GM18517 (cell line): ENCODE measurements at regions not wholly inside any gene's neighbourhood (a gene's known extent, or its start where the extent isn't known, plus 50 kb on each side); places are given as distances from the start of the nearest gene placed in this dataset.

Experiments used
- ATAC-seq: cut with Tn5 transposase; IDR thresholded peaks from one replicate; pipeline ENCODE4 v1.9.1; 2021; ENCODE audit warnings: mild to moderate bottlenecking, moderate library complexity; ENCODE audit not compliant: unreplicated experiment

- no peak for ATAC-seq
Measured at GRCh38 chr11:32315121-32315520, 120.2 kb downstream of the WT1 start.

DNA sequence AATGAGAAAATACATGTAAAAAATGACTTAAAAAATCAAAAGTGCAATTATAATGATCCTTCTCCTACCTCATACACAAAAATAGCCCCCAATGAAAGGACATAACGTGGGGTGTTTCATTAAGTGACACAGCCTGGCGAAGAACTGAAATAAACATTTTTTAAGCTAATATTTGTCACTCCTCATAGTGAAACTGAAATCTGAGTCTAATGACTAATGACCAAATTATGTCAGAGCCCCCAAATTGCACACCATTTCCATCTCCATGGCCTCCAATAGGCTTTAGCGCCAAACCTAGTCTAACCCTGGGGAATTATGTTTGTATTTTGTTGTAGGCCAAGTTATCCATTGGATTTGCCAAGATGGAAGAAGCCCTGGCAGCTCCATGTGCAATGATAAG, 119.1 kb downstream of the WT1 start:
- ATAC-seq = no peak

- ATAC-seq = no peak
Measured at GRCh38 chr11:32316858-32317642, 118.3 kb downstream of the WT1 start.

DNA sequence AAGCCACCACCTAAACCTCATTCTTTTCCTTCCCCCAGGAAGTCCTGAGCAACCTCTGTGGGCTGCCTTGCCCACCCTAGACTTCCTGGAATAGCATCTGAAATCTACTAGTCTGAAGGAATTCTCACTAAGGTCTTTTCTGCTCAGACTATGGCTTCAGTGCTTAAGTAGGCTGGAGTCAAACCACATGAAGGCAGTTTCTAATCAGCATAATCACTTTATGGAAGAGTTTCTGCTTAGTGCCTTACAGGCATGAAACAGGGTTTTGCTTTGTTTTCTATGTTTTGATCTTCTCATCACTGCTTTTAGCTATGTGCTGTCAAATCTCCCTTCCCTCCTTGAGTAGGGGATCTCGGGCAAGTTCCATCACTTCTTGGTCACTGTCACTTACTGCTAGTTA, 117.7 kb downstream of the WT1 start:
- no peak for ATAC-seq

DNA sequence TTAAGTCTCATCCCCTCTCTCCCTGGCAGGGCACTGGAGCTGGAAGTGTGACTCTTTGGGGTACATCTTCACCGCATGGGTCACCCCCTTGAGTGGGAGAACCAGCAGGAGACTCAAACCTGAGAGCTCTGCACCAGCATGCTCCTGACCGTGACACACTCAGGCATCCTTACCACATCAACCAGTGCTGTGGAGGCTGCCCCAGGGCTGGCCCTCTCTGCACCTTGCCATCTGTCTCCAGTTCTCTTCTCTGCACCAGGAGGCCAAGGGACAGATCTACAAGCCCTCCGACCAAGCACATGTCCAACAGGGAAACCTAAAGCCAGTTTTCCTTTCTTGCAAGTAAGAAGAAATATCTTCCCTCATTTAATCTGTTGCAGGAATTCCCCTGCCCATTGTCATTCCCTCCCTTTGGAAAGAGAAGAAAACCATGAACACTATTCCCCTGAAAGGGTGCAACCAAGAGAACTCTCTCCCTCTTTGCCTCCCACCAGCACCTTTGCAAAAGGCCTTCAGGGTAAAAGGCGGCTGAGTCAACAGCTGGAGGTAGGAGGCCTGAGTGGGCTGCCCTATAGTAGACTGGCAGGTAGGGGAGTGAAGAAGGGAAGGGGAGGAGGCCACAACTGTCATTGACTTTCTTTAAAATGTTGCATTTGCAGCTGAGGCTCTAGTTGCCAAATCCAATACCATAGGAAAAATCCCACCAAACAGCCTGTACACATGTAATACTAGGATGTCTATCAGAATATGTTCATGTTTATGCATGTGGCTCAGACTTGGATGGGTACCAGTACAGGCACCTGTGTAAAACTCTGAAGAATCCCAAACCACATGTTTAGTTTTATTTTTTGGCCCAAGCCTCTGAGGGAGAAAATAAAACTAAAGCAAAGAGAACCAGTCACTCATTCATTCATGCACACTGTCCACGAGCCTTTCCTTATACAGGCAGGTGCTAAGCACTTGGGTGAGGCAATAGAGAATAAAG, 117.0 kb downstream of the WT1 start:
- ATAC-seq = no peak

DNA sequence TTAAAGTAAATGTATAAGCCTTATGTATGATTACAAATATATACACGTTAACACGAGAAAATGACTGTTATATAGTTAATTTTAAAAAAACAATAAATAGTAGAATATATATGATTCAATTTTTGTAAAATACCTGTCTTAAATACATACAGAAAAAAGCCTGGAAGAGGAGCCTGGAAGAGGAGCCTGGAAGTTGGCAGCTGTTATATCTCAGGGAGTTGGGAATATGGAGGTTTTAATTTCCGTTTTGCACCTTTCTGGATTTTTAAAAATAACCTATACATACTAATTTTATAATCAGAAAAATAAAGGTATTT, 111.6 kb downstream of the WT1 start:
- no peak for ATAC-seq

DNA sequence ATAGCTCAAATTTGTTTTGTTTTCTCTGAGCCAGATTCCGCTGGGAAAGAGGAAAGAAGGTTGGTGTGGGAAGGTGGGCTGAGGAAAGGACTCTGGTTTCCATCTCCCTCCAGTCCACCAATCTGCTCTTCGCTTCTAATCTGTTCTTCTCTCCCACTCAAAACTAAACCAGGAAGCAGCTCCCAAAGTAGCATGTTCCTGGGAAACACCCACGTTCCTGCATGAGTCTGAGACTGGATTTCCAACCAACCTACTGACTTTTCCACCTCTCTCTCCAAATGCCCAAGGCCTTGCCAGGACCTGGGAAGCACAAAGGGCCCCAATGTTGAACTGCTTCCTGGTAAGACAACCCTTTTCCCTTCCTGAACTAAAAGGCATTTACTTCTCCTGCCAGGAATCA, 110.2 kb downstream of the WT1 start:
- ATAC-seq = no peak

DNA sequence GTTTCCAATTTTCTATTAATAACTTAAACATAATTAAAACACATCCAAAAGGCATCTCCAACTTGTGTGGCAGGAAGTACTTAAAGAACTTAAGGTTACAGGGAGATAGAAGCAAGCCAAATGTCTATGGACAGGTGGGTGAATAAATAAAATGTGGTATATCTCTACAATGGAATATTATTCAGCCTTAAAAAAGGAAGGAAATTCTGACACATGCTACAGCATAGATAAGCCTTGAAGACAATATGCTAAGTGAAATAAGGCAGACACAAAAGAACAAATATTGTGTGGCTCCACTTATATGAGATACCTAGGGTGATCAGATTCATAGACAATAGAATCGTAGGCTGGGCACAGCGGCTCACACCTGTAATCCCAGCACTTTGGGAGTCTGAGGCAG, 109.6 kb downstream of the WT1 start:
- ATAC-seq = no peak

DNA sequence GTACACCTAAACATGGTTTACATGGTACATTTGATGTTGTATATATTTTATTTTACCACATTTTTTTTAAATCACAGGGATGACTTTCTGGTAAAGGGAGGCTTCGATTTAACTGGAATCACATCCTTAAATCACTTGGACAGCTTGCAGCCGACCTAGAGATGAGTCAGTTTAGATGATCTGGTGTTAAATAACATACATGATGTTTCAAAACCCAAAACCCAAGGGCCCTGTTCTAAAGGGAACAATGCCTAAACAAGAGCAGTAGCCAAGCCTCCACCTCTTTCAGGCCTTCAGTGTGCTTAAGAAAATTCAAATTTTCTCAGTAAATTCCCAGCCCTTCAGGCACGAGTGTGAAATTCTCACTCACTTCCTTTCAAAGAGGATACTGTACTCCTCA, 108.8 kb downstream of the WT1 start:
- no peak for ATAC-seq

GRCh38 chr11:32328392-32328791, 106.9 kb downstream of the WT1 start:
- ATAC-seq = no peak

DNA sequence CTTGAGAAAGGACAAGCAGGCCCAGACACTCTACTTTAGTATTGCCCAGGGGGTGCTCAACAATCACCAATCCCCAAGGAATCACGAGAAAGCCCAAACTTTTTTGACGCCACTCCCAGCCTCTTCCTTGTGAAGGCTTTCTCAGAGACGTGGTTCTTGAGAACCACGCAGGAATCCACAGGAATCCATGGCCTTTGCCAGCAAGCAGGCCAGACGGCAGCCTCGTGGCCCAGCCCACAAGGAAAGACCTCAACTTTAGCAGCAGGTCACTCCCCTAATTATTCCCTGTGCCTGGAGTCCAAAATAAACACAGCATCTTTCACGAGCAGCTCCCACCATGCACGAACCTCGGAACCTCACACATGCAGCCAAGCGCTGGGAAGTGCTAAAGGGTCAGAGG, 104.2 kb downstream of the WT1 start:
- ATAC-seq = no peak

- no peak for ATAC-seq
Measured at GRCh38 chr11:32331792-32332191, 103.5 kb downstream of the WT1 start.

DNA sequence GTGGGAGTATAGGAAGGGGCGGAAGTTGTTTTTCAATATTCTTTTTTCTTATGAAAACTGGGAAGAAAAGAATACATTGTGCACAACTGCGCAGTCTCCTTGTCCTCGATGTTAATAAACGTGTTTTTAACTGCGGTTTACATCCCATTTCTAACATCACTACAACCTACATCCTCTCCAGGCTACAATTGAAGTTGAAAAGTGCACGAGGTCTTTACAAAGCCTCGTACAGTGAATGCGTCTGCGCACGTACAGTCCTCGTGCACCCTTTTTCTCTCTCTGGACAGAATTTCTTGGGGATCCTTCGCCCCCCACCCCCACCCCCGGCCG, 102.4 kb downstream of the WT1 start:
- ATAC-seq = no peak

- ATAC-seq = no peak
Measured at GRCh38 chr11:32333320-32333991, 101.9 kb downstream of the WT1 start.

GRCh38 chr11:32334822-32335221, 100.5 kb downstream of the WT1 start:
- ATAC-seq = no peak
